ENCODE measurements at regions not wholly inside any gene's neighbourhood (a gene's known extent, or its start where the extent isn't known, plus 50 kb on each side); places are given as distances from the start of the nearest gene placed in this dataset.

DNA sequence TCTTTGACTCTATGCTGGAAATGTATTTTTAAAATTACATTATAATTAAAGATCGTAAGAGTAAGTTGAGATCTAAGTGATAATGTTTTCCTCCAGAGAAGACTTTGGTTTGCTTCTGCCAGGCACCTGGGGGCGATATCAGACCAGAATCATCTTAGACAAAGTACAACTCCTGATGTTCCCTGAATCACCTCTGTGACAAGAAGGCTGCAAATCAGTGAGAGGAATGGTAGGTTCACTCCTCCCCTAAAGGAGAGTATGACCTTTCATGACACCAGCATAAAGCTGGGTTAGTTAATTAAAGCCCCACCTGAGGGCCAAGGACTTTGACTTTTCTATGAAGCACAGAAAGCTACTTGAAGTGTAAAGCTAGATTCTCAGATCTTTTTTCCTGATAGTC, 114.4 kb upstream of the DTNA start:
- no peak for ATAC-seq
- Mint-ChIP-seq H3K4me3 (no peak overlapping the region), H3K27me3 (no peaks in the 10 kb centered on the region), H3K4me1 (no peaks in the 10 kb centered on the region), H3K9me3 (no peaks in the 10 kb centered on the region), H3K27ac (no peak overlapping the region), H3K36me3 (ENCODE audit: low read depth) (no peaks in the 10 kb centered on the region)
- DNase-seq, result no peak

DNA sequence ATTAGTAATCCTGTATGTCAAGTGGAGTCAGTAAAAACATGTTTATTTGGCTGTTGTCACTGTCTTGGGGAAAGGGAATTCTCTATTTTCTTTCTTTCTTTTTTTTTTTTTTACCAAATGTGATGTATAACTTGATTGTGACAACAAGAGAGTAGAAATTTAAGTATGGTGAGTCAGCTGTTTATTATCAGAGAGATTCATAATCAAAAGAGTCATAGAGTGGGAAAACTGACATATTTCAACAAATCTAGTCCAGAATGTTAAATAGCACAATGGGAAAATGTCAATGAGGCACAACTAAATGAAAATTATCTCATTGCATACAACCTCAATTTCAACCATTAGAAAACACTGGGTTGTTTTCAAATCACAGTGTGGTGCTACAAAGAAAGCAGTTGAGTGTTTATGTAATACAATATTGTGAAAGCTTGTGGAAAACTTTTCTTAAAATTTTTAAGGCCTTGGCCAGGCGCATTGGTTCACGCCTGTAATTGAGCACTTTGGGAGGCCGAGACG, 111.9 kb upstream of the DTNA start:
- Mint-ChIP-seq H3K27me3 (no peaks in the 10 kb centered on the region), H3K4me3 (no peak overlapping the region), H3K36me3 (ENCODE audit: low read depth) (no peaks in the 10 kb centered on the region), H3K4me1 (no peaks in the 10 kb centered on the region), H3K27ac (no peak overlapping the region), H3K9me3 (no peaks in the 10 kb centered on the region)
- DNase-seq (no peak), ATAC-seq (no peak)

DNA sequence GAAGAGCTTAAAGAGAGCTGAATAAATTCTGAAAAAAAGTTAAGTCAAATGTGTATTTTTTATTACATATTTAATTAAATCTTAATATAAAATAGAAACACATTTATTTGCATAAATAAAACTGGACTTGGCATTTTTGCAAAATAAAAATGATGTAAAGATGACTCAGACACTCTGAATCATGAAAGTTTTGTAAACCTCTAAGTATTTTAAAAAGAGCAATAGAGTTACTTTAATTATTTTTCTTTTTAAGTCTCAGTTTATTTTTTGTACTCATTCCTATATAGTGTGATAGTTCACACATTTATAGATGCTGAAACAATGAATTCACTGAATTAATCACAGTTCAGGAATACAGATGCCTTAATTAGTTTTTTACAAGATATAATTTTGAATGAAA, 109.9 kb upstream of the DTNA start:
- ATAC-seq, result no peak
- no peaks in the 10 kb centered on the region for H3K36me3 Mint-ChIP-seq (ENCODE audit: low read depth)
- H3K4me3 Mint-ChIP-seq, result no peak overlapping the region
- no peak for DNase-seq
- H3K27ac Mint-ChIP-seq, result no peak overlapping the region
- no peaks in the 10 kb centered on the region for H3K4me1 Mint-ChIP-seq
- no peaks in the 10 kb centered on the region for H3K27me3 Mint-ChIP-seq
- no peaks in the 10 kb centered on the region for H3K9me3 Mint-ChIP-seq

DNA sequence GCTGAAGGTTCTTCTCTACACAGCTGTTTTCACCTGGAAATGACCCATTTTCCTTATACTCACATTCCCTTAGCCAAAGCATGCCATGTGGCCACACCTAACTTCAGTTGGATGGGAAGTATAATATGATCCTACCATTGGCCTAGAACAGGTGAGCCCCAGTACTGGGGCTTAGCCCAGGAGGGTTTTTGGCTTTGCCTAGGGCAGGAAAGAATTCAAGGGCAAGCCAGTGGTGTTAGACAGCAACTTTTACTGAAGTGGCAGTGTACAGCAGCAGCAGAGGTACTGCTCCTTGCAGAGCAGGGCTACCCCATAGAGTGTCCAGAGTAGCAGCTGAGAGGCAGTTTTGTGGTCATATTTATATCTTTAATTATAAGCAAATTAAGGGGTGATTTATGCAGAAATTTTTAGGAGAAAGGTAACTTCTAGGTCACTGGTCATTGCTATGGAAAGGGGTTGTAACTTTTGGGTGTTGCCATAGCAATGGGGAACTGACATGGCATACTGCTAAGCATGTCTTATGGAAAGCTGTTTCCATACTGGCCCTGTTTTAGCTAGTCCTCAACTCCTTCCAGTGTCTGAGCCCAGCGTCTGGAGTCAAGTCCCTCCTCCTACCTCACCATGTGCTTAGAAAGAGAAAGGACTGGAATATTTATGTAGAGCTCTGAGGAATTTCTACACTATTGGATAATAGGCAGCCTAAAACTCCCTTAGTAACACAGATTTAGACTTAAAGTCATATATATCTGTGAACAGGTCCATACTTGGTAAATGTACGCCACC, 109.0 kb upstream of the DTNA start:
- no peaks in the 10 kb centered on the region for H3K36me3 Mint-ChIP-seq (ENCODE audit: low read depth)
- no peak overlapping the region for H3K4me3 Mint-ChIP-seq
- no peaks in the 10 kb centered on the region for H3K9me3 Mint-ChIP-seq
- no peak overlapping the region for H3K27ac Mint-ChIP-seq
- no peaks in the 10 kb centered on the region for H3K27me3 Mint-ChIP-seq
- no peaks in the 10 kb centered on the region for H3K4me1 Mint-ChIP-seq
- ATAC-seq (no peak), DNase-seq (no peak)

DNA sequence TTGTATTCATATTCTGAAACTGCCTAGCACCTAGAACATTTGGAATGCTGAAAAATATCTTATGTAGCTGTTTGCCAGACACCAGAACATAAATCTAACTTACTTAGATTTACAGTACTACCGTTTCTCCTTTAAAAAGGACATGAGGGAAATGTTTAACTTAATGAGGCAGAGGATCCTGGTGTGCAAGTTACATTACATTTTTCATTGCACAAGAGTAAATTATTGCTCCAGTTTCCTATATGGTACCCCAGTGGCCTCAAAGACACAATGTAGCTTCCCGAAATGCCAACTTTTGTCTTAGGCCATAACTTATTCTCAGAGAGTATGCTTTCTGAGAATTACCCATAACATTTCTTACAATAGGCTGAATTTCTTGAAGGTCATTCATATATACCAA, 105.5 kb upstream of the DTNA start:
- Mint-ChIP-seq H3K36me3 (ENCODE audit: low read depth) (no peaks in the 10 kb centered on the region), H3K27me3 (no peaks in the 10 kb centered on the region), H3K4me3 (no peak overlapping the region), H3K4me1 (no peaks in the 10 kb centered on the region), H3K9me3 (no peaks in the 10 kb centered on the region), H3K27ac (no peak overlapping the region)
- ATAC-seq (no peak), DNase-seq (no peak)

DNA sequence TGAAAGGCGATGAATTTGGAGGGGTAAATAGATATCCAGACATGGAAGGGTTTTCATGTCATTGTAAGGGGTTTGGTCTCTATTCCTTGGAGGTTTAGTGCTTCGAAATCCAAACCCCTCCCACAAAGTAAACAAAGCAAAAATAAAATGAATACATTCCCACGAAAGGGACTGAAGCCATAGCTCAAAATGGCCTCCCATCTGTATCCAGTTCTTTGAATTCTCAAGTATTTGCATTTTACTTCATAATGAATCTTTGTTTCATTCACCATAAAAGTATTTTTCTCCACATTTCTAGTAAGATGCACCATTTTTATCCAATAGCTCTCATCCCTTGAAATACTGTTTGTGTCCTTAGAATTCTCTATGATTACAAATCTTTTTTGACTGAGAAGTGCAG, 103.2 kb upstream of the DTNA start:
- no peak for DNase-seq
- H3K4me1 Mint-ChIP-seq, result no peaks in the 10 kb centered on the region
- H3K36me3 Mint-ChIP-seq (ENCODE audit: low read depth), result no peaks in the 10 kb centered on the region
- H3K27ac Mint-ChIP-seq, result no peak overlapping the region
- H3K4me3 Mint-ChIP-seq, result no peak overlapping the region
- no peaks in the 10 kb centered on the region for H3K9me3 Mint-ChIP-seq
- no peaks in the 10 kb centered on the region for H3K27me3 Mint-ChIP-seq
- ATAC-seq, result no peak

GRCh38 chr18:34608064-34608463, 102.0 kb upstream of the DTNA start:
- no peak for ATAC-seq
- Mint-ChIP-seq H3K27me3 (no peaks in the 10 kb centered on the region), H3K27ac (no peak overlapping the region)

DNA sequence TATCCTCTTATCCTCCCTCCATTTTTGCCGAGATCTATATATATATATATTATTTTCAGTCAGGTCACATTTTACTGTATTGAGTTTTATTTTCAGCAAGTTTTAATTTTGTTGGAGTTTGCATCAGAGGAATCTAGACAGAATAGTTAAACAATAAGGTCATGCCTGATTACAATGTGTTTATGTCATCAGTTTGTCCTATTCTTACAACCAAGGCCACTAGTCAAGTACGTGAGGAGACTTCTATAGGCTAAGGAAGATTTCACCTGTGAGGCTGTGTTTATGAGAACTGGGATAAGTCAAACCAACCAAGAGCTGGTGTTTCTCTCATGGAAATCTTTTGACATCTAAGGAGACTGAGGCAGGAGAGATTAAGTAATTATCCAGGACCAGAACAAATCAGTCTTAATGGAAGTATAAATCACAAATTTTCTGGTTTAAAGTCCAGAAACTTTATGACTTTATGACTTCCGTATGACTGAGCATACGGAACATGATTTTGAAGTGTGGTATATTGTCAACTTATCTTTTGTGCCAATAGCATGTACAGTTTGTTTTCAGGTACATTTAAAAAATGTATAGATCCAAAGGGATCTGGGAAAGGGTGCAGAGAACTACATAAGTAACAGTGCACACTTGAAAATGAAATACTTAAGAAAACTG, 100.0 kb upstream of the DTNA start:
- Mint-ChIP-seq H3K27me3 (no peaks in the 10 kb centered on the region), H3K4me1 (no peaks in the 10 kb centered on the region), H3K9me3 (no peaks in the 10 kb centered on the region), H3K36me3 (ENCODE audit: low read depth) (no peaks in the 10 kb centered on the region), H3K27ac (no peak overlapping the region), H3K4me3 (no peak overlapping the region)
- no peak for DNase-seq
- ATAC-seq, result no peak

More at GRCh38 chr18:34608064-34608463, 102.0 kb upstream of the DTNA start:
- no peaks in the 10 kb centered on the region for H3K4me1 Mint-ChIP-seq
- H3K4me3 Mint-ChIP-seq, result no peak overlapping the region
- H3K36me3 Mint-ChIP-seq (ENCODE audit: low read depth), result no peaks in the 10 kb centered on the region
- no peak for DNase-seq
- H3K9me3 Mint-ChIP-seq, result no peaks in the 10 kb centered on the region

GRCh38 chr18:34611904-34612303, 98.2 kb upstream of the DTNA start:
- DNase-seq (no peak), ATAC-seq (no peak)
- Mint-ChIP-seq H3K4me1 (no peaks in the 10 kb centered on the region), H3K36me3 (ENCODE audit: low read depth) (no peaks in the 10 kb centered on the region), H3K27me3 (no peaks in the 10 kb centered on the region), H3K27ac (no peak overlapping the region), H3K9me3 (peaks cover 5% of the 10 kb centered on the region), H3K4me3 (no peak overlapping the region)

GRCh38 chr18:34620258-34620861, 89.7 kb upstream of the DTNA start:
- no peak overlapping the region for H3K4me3 Mint-ChIP-seq
- no peaks in the 10 kb centered on the region for H3K4me1 Mint-ChIP-seq
- H3K27me3 Mint-ChIP-seq, result no peaks in the 10 kb centered on the region
- peaks cover 5% of the 10 kb centered on the region for H3K9me3 Mint-ChIP-seq
- no peaks in the 10 kb centered on the region for H3K36me3 Mint-ChIP-seq (ENCODE audit: low read depth)
- H3K27ac Mint-ChIP-seq, result no peak overlapping the region
- DNase-seq (no peak), ATAC-seq (no peak)

DNA sequence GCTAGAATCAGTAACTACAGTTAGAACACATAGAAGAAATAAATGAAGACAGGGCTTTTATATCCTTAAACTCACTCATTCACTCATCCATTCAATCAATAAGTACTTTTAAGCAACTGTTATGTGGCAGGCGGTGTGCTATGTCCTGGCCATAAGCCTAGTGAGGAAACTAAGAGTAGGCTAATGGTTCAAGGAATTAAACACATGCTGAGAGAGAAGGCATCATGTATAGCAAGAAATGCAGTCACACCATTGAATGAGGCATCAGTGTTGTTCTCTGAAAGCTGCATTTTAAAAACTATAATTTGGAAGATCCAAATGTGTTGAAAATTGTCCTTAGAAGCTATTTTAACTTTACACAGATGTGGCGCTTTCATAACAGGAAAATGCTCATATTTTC, 86.5 kb upstream of the DTNA start:
- Mint-ChIP-seq H3K36me3 (ENCODE audit: low read depth) (no peaks in the 10 kb centered on the region), H3K27me3 (no peaks in the 10 kb centered on the region), H3K9me3 (no peaks in the 10 kb centered on the region), H3K27ac (no peak overlapping the region), H3K4me1 (no peaks in the 10 kb centered on the region), H3K4me3 (no peak overlapping the region)
- no peak for DNase-seq
- ATAC-seq, result no peak

DNA sequence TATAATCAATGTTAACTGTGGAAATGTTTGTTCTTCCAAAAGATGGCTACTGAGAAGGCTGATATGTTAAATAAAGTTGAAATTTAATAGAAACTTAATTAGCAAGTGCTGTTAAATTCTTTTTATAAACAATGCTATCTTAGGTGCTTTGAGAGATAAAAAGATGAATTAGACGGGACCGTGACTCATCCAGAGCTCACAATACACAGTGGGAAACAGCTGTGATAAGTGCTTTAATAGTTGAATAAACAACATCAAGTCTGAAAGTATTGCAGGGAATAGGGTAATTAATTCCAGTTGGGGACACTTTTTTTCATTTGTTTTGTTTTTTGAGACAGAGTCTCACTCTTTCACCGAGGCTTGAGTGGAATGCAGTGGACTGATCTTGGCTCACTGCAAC, 85.5 kb upstream of the DTNA start:
- Mint-ChIP-seq H3K36me3 (ENCODE audit: low read depth) (no peaks in the 10 kb centered on the region), H3K27ac (no peak overlapping the region), H3K4me3 (no peak overlapping the region), H3K4me1 (no peaks in the 10 kb centered on the region), H3K27me3 (peaks cover under 1% of the 10 kb centered on the region), H3K9me3 (no peaks in the 10 kb centered on the region)
- no peak for ATAC-seq
- DNase-seq, result no peak

DNA sequence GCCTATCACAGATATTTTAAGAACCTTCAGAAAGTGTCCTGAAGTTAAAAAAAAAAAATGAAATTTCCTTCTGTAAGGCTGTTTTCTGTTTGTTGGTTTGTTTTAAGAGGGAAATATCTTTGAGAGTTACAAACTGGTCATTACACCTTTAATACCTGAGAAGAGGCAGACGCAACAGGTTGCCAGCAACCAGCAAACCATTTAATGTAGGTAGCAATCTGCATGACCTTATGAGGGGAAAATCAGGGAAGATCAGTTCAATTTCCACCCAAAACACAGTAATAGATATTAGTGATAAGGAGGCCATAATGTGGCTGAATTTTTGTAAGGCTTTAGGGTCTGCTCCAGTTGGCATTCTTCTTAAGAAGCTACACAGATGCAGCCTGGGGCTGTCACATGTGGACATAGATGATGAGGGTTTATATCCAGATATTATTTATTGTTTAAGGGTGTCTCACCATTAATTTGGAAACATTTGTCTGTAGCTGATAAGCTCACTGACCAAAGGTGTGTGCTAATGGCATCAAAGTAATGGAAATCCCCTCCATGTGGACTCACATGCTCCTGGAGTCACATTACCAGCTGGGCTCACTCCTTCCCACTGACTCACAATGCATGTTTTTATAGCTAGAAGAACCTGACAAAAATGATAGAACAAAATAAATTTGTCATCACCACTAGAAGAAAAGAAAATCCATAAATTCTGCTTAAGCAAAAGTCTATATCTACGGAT, 83.5 kb upstream of the DTNA start:
- Mint-ChIP-seq H3K4me1 (no peaks in the 10 kb centered on the region), H3K4me3 (no peak overlapping the region), H3K36me3 (ENCODE audit: low read depth) (no peaks in the 10 kb centered on the region), H3K27me3 (peaks cover 2% of the 10 kb centered on the region), H3K9me3 (no peaks in the 10 kb centered on the region), H3K27ac (no peak overlapping the region)
- DNase-seq, result no peak
- no peak for ATAC-seq

DNA sequence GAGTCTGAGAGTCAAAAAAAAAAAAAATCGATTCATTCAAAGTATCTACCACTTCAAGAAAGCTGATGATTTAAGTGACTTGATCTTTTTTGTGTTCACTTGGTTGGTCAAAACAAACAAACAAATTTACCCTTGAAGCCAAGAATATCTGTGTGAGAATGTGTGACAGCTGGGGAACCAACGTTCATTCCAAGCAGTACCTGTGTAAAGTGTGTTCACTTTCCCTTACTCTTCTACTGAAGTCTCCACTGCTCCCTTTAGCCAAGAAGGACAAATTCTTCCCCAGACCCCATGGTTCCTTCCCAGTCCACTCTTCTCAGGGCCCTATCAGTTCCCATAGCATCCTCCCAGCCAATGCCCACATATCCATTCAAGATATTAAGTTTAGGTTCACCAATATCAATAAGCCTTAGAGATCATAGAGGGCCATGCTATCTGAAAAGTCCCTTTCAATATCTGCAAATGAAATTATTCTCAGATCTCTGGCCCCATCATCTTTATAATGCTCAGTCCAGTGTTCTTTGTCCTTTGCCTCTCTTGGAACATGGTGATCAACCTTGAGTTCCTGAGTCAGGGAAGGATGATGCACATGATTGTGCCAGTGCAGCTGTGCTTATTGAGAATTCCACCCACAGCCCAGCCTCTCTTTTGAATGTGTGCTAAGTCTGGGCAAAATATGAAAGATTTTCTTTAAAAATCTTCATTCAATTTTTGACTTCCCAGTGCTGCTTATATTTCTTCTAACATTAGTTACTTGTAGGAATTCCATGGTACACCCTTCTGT, 82.8 kb upstream of the DTNA start:
- Mint-ChIP-seq H3K4me3 (no peak overlapping the region), H3K9me3 (no peaks in the 10 kb centered on the region), H3K4me1 (no peaks in the 10 kb centered on the region), H3K27ac (no peak overlapping the region), H3K27me3 (peaks cover 2% of the 10 kb centered on the region), H3K36me3 (ENCODE audit: low read depth) (no peaks in the 10 kb centered on the region)
- ATAC-seq (no peak), DNase-seq (no peak)

Measured in activated naive CD8-positive, alpha-beta T cell treated with anti-CD3 and anti-CD28 coated beads, Interleukin-2, amount 50 U/mL, for 24 hours (primary cell).